B cell (primary cell): ENCODE measurements at regions not wholly inside any gene's neighbourhood (a gene's known extent, or its start where the extent isn't known, plus 50 kb on each side); places are given as distances from the start of the nearest gene placed in this dataset.

ENCODE experiments used
- ATAC-seq: fragments of 200-7000 bp; cut with Tn5 transposase; one replicate; pipeline ENCODE4 v1.10.0; 2021; ENCODE audit warnings: low read depth, mild to moderate bottlenecking, moderate number of reproducible peaks, moderate library complexity
- CTCF ChIA-PET: fragments of 350-600 bp; sonication (Branson Sonifier 250); formaldehyde crosslinking; loops from one replicate; lab custom pipeline; 2021; ENCODE audit warnings: antibody characterized with exemption, inconsistent platforms; lab: Charles Lee
- POLR2A ChIA-PET: fragments of 350-600 bp; sonication (Branson Sonifier 250); formaldehyde crosslinking; loops from one replicate; lab custom pipeline; 2021; ENCODE audit warnings: antibody characterized with exemption; lab: Charles Lee
- DNase-seq: peaks from one replicate; pipeline ENCODE4 v3.0.0; 2013
- H2AFZ ChIP-seq: 2 replicates; pipeline ENCODE4 v1.6.1; 2012; ENCODE audit warnings: mild to moderate bottlenecking, low read depth, low read length; ENCODE audit not compliant: insufficient read depth, poor library complexity, severe bottlenecking
- H3K27ac ChIP-seq, 2 donors: 1 replicate in 1 of 2; 2 replicates in 1 of 2; pipeline ENCODE4 v1.5.1; 2012 to 2013; ENCODE audit warnings: low read length in 2 of 2, mild to moderate bottlenecking in 2 of 2, moderate library complexity in 1 of 2
- H3K27me3 ChIP-seq, 4 experiments: fragments of 200-600 bp in 1 of 4; sonication (generic) in 1 of 4; replicated peaks in 1 of 4; 1 replicate in 2 of 4; 2 replicates in 2 of 4; pipeline versions ENCODE4 v1.6.1 to v1.7.0; 2013 to 2016; ENCODE audit warnings: low read length in 3 of 4, mild to moderate bottlenecking in 2 of 4, mixed read lengths in 1 of 4, moderate library complexity in 1 of 4; ENCODE audit not compliant: insufficient read depth in 4 of 4, control insufficient read depth in 3 of 4; ENCODE audit errors: control extremely low read depth in 1 of 4
- H3K36me3 ChIP-seq, 2 experiments: replicated peaks in 1 of 2; 1 replicate in 1 of 2; 2 replicates in 1 of 2; pipeline versions ENCODE4 v1.6.1 to v1.7.1; 2013; ENCODE audit warnings: low read length in 1 of 2; ENCODE audit not compliant: insufficient read depth in 2 of 2, control insufficient read depth in 1 of 2; ENCODE audit errors: control extremely low read depth in 1 of 2, extremely low read depth in 1 of 2
- H3K4me1 ChIP-seq, 2 donors: fragments of 200-600 bp in 1 of 2; sonication (generic) in 1 of 2; 1 replicate in 1 of 2; 2 replicates in 1 of 2; pipeline versions ENCODE4 v1.5.1 to v1.6.1; 2013 to 2017; ENCODE audit warnings: low read length in 2 of 2; ENCODE audit not compliant: control insufficient read depth in 2 of 2, insufficient read depth in 2 of 2
- H3K4me2 ChIP-seq: replicated peaks from 2 replicates; pipeline ENCODE3; 2012; ENCODE audit warnings: mild to moderate bottlenecking, low read depth, low read length; ENCODE audit not compliant: poor library complexity, severe bottlenecking
- H3K4me3 ChIP-seq, 5 experiments: fragments of 200-600 bp in 1 of 5; sonication (generic) in 1 of 5; 1 replicate in 3 of 5; 2 replicates in 2 of 5; pipeline versions ENCODE4 v1.5.1 to v1.7.0; 2011 to 2016; ENCODE audit warnings: low read length in 4 of 5, mild to moderate bottlenecking in 4 of 5, low read depth in 2 of 5, control low read depth in 1 of 5, moderate library complexity in 1 of 5; ENCODE audit not compliant: insufficient read depth in 1 of 5; ENCODE audit errors: control extremely low read depth in 1 of 5, extremely low read depth in 1 of 5
- H3K79me2 ChIP-seq: fragments of 200-600 bp; sonication (generic); one replicate; pipeline ENCODE4 v1.6.0; 2016; ENCODE audit warnings: low read length; ENCODE audit not compliant: control insufficient read depth, insufficient read depth
- H3K9ac ChIP-seq: fragments of 200-600 bp; sonication (generic); 2 replicates; pipeline ENCODE4 v1.6.1; 2017; ENCODE audit warnings: mild to moderate bottlenecking, low read length, moderate library complexity
- H3K9me3 ChIP-seq, 3 donors: one replicate each; pipeline versions ENCODE4 v1.6.1 to v1.7.1; 2013; ENCODE audit warnings: low read length in 2 of 3; ENCODE audit not compliant: control insufficient read depth in 2 of 3, insufficient read depth in 1 of 3; ENCODE audit errors: control extremely low read depth in 1 of 3
- H4K20me1 ChIP-seq: 2 replicates; pipeline ENCODE4 v1.6.0; 2012; ENCODE audit warnings: mild to moderate bottlenecking, low read length; ENCODE audit not compliant: insufficient read depth, control insufficient read depth, poor library complexity, severe bottlenecking
- H3K27ac Mint-ChIP-seq: one replicate; pipeline ENCODE4 v1.8.0; 2021; ENCODE audit warnings: mixed read lengths
- H3K27me3 Mint-ChIP-seq: one replicate; pipeline ENCODE4 v1.8.0; 2021; ENCODE audit warnings: mixed read lengths
- H3K4me1 Mint-ChIP-seq: one replicate; pipeline ENCODE4 v1.8.0; 2021; ENCODE audit warnings: mixed read lengths
- H3K4me3 Mint-ChIP-seq: one replicate; pipeline ENCODE4 v1.8.0; 2021; ENCODE audit warnings: mixed read lengths
- H3K9me3 Mint-ChIP-seq: one replicate; pipeline ENCODE4 v1.8.0; 2022; ENCODE audit warnings: mixed read lengths; ENCODE audit not compliant: insufficient read depth
- EZH2 ChIP-seq: IDR thresholded peaks from 2 replicates; pipeline ENCODE4 v1.6.1; 2012; ENCODE audit warnings: borderline replicate concordance, low read depth, mild to moderate bottlenecking, moderate library complexity, low read length; ENCODE audit not compliant: insufficient read depth, poor library complexity, severe bottlenecking
- WGBS: methylation state at CpG from one replicate; pipeline ENCODE4 v1.1.5; 2013; ENCODE audit warnings: missing lambda C conversion rate; ENCODE audit not compliant: insufficient coverage; 5-methylcytosine and 5-hydroxymethylcytosine counted together
- intact Hi-C: fragments of 100-400 bp; cut with micrococcal nuclease; formaldehyde crosslinking; loops from one replicate; pipeline ENCODE4 v1.10.0; 2022
- TF ChIP-seq, protein P1 (sequence below): fragments of 200-600 bp; IDR thresholded peaks from one replicate; pipeline ENCODE4 v1.8.0; 2022; ENCODE audit warnings: antibody characterized with exemption, mild to moderate bottlenecking

DNA sequence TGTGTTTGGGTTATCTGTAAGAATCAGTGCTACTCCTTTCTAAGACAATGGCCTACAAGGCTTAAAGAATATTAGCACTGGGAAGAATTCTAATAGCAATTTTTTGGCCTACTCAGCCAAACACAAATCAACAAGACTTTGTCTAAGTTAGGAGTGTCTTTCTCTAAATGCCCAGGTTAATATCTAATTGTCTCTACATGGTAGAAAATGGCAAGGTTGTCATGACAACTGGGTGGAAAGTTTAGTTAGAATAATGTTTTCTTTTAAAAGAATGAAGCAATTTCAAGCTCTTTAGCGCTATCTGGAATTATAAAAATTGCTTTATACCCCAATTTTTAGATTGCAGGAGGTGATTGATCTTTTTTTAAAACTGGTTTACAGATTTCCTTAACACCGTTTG is 396.8 kb downstream of the TUSC7 start:
- no peaks in the 10 kb centered on the region for H3K27me3 ChIP-seq
- intact Hi-C loops = no loop called here
- no peak overlapping the region for H3K4me3 Mint-ChIP-seq
- no peak overlapping the region for H3K27ac ChIP-seq
- H3K36me3 ChIP-seq = no peaks in the 10 kb centered on the region
- no peak overlapping the region for H3K4me3 ChIP-seq
- ATAC-seq = no peak
- no peaks in the 10 kb centered on the region for H3K79me2 ChIP-seq
- no peaks in the 10 kb centered on the region for H3K9me3 Mint-ChIP-seq
- no peaks in the 10 kb centered on the region for H3K9me3 ChIP-seq
- H3K4me1 Mint-ChIP-seq = no peaks in the 10 kb centered on the region
- H3K27ac Mint-ChIP-seq = no peak overlapping the region
- H3K4me2 ChIP-seq = no peak overlapping the region
- no peak overlapping the region for H2AFZ ChIP-seq
- DNase-seq = no peak
- POLR2A ChIA-PET = no interaction called here
- H4K20me1 ChIP-seq = no peaks in the 10 kb centered on the region
- H3K27me3 Mint-ChIP-seq = peaks cover 2% of the 10 kb centered on the region
- no peak for TF ChIP-seq EZH2
- TF ChIP-seq, protein P1, sequence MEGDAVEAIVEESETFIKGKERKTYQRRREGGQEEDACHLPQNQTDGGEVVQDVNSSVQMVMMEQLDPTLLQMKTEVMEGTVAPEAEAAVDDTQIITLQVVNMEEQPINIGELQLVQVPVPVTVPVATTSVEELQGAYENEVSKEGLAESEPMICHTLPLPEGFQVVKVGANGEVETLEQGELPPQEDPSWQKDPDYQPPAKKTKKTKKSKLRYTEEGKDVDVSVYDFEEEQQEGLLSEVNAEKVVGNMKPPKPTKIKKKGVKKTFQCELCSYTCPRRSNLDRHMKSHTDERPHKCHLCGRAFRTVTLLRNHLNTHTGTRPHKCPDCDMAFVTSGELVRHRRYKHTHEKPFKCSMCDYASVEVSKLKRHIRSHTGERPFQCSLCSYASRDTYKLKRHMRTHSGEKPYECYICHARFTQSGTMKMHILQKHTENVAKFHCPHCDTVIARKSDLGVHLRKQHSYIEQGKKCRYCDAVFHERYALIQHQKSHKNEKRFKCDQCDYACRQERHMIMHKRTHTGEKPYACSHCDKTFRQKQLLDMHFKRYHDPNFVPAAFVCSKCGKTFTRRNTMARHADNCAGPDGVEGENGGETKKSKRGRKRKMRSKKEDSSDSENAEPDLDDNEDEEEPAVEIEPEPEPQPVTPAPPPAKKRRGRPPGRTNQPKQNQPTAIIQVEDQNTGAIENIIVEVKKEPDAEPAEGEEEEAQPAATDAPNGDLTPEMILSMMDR = no peak
- H3K4me1 ChIP-seq = no peaks in the 10 kb centered on the region
- H3K9ac ChIP-seq = no peak overlapping the region
- no CpG with 5 or more reads among the region's 2 CpGs for WGBS
- CTCF ChIA-PET = no interaction called here

DNA sequence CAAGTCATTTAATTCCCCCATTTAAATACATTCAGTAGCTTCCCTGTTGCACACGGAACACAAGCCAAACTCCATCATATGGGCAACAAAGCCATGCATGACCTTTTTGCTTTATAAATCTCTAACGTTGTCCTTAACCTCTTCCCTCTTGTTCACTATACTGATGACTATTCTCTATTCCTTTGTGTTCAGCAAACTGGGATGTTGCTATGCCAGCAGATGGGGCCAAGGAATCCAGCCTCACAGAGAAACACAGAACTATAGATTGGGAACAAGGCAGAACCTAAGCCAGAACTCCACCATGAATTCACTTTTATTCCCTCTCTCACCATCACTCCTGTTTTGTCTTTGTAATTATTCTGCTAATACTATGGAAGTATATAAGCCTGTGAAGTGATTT is 398.4 kb downstream of the TUSC7 start:
- H3K36me3 ChIP-seq = no peaks in the 10 kb centered on the region
- ATAC-seq (no peak), DNase-seq (no peak)
- H3K79me2 ChIP-seq = no peaks in the 10 kb centered on the region
- H3K27ac ChIP-seq = no peak overlapping the region
- POLR2A ChIA-PET = no interaction called here
- H3K9ac ChIP-seq = no peak overlapping the region
- H3K9me3 Mint-ChIP-seq = no peaks in the 10 kb centered on the region
- no peaks in the 10 kb centered on the region for H4K20me1 ChIP-seq
- no peak overlapping the region for H3K4me3 ChIP-seq
- no peaks in the 10 kb centered on the region for H3K4me1 ChIP-seq
- H2AFZ ChIP-seq = no peak overlapping the region
- H3K27me3 ChIP-seq = no peaks in the 10 kb centered on the region
- H3K4me3 Mint-ChIP-seq = no peak overlapping the region
- no peak for TF ChIP-seq EZH2
- TF ChIP-seq, protein P1 = no peak
- intact Hi-C loops = no loop called here
- CTCF ChIA-PET = no interaction called here
- WGBS = 85% methylated on average over 2 of the region's 2 CpGs
- no peaks in the 10 kb centered on the region for H3K4me1 Mint-ChIP-seq
- no peak overlapping the region for H3K4me2 ChIP-seq
- H3K27me3 Mint-ChIP-seq = peaks cover 2% of the 10 kb centered on the region
- H3K9me3 ChIP-seq = no peaks in the 10 kb centered on the region
- H3K27ac Mint-ChIP-seq = no peak overlapping the region
